ENCODE measurements at regions not wholly inside any gene's neighbourhood (a gene's known extent, or its start where the extent isn't known, plus 50 kb on each side); places are given as distances from the start of the nearest gene placed in this dataset.

GRCh38 chr2:123207245-123207644 lies 817.8 kb upstream of the CNTNAP5 start:
- TF ChIP-seq CTCF (IDR thresholded peaks at IDR 0.05) (no peak), POLR2A (IDR thresholded peaks at IDR 0.05) (no peak), POLR2AphosphoS5 (IDR thresholded peaks at IDR 0.05) (no peak)

All from gastroesophageal sphincter (tissue), 3 donors.